ENCODE measurements at regions not wholly inside any gene's neighbourhood (a gene's known extent, or its start where the extent isn't known, plus 50 kb on each side); places are given as distances from the start of the nearest gene placed in this dataset.

GRCh38 chr9:757246-757881 is 84.1 kb upstream of the DMRT1 start:
- H3K4me3 ChIP-seq (ENCODE audit: low read length in 2 of 2), result no peak overlapping the region
- H2BK12ac ChIP-seq (ENCODE audit: low read length), result no peak overlapping the region
- H3K27ac ChIP-seq (replicated peaks; ENCODE audit: low read length), result no peak overlapping the region
- no peak overlapping the region for H3K23ac ChIP-seq (ENCODE audit: low read depth, low read length, poor library complexity)
- no peak overlapping the region for H2BK15ac ChIP-seq (ENCODE audit: low read length)
- no CpG with 5 or more reads among the region's 13 CpGs for WGBS, 2 donors (ENCODE audit: extremely low coverage in 2 of 2, insufficient read length in 2 of 2, insufficient replicate concordance in 1 of 2)
- no peak overlapping the region for H3K4me2 ChIP-seq (ENCODE audit: insufficient read depth, low read length, poor library complexity, severe bottlenecking)
- H2AK5ac ChIP-seq (ENCODE audit: low read depth, low read length), result no peak overlapping the region
- H2AFZ ChIP-seq (ENCODE audit: low read length), result no peak overlapping the region
- H3K9me3 ChIP-seq (replicated peaks in 1 of 2; ENCODE audit: control insufficient read depth in 2 of 2, insufficient read depth in 1 of 2, low read depth in 1 of 2, low read length in 2 of 2), result no peaks in the 10 kb centered on the region
- no peak overlapping the region for H2BK120ac ChIP-seq (ENCODE audit: low read depth, low read length)
- no peak overlapping the region for H2BK5ac ChIP-seq (ENCODE audit: low read length)
- no peak overlapping the region for H3K18ac ChIP-seq (ENCODE audit: low read length)
- H3K4me1 ChIP-seq (ENCODE audit: control insufficient read depth in 2 of 2, insufficient read depth in 1 of 2, low read depth in 1 of 2, low read length in 2 of 2), result no peaks in the 10 kb centered on the region
- H3K27me3 ChIP-seq (ENCODE audit: control insufficient read depth in 3 of 3, insufficient read depth in 3 of 3, low read depth in 1 of 3, low read length in 3 of 3), result peaks cover 0 to 2% (median 0%) of the 10 kb centered on the region in 3 experiments
- no peak overlapping the region for H4K91ac ChIP-seq (ENCODE audit: low read depth, low read length, poor library complexity)
- no peak overlapping the region for H4K8ac ChIP-seq (ENCODE audit: low read depth, low read length)
- H3K14ac ChIP-seq (ENCODE audit: low read length), result no peak overlapping the region
- H3K36me3 ChIP-seq (replicated peaks in 1 of 2; ENCODE audit: control insufficient read depth in 2 of 2, insufficient read depth in 2 of 2, low read length in 2 of 2), result no peaks in the 10 kb centered on the region
- no peak overlapping the region for H3K9ac ChIP-seq (ENCODE audit: low read depth, low read length, poor library complexity)
- peak; percentile 18 for DNase-seq (ENCODE audit: low spot score)
- no peak overlapping the region for H3K4ac ChIP-seq (ENCODE audit: low read length)
- no peaks in the 10 kb centered on the region for H3K79me1 ChIP-seq (ENCODE audit: low read depth, low read length)

GRCh38 chr9:758146-758545 is 83.4 kb upstream of the DMRT1 start:
- no peak overlapping the region for H2BK15ac ChIP-seq (ENCODE audit: low read length)
- no CpG with 5 or more reads among the region's 5 CpGs for WGBS, 2 donors (ENCODE audit: extremely low coverage in 2 of 2, insufficient read length in 2 of 2, insufficient replicate concordance in 1 of 2)
- no peak overlapping the region for H2BK12ac ChIP-seq (ENCODE audit: low read length)
- H3K9me3 ChIP-seq (replicated peaks in 1 of 2; ENCODE audit: control insufficient read depth in 2 of 2, insufficient read depth in 1 of 2, low read depth in 1 of 2, low read length in 2 of 2), result no peaks in the 10 kb centered on the region
- no peak overlapping the region for H4K91ac ChIP-seq (ENCODE audit: low read depth, low read length, poor library complexity)
- no peak overlapping the region for H2AK5ac ChIP-seq (ENCODE audit: low read depth, low read length)
- no peak overlapping the region for H3K27ac ChIP-seq (replicated peaks; ENCODE audit: low read length)
- no peak for DNase-seq (ENCODE audit: low spot score)
- no peak overlapping the region for H3K14ac ChIP-seq (ENCODE audit: low read length)
- no peak overlapping the region for H3K9ac ChIP-seq (ENCODE audit: low read depth, low read length, poor library complexity)
- no peak overlapping the region for H3K23ac ChIP-seq (ENCODE audit: low read depth, low read length, poor library complexity)
- no peak overlapping the region for H2AFZ ChIP-seq (ENCODE audit: low read length)
- no peaks in the 10 kb centered on the region for H3K79me1 ChIP-seq (ENCODE audit: low read depth, low read length)
- H2BK120ac ChIP-seq (ENCODE audit: low read depth, low read length), result no peak overlapping the region
- no peaks in the 10 kb centered on the region for H3K4me1 ChIP-seq (ENCODE audit: control insufficient read depth in 2 of 2, insufficient read depth in 1 of 2, low read depth in 1 of 2, low read length in 2 of 2)
- H4K8ac ChIP-seq (ENCODE audit: low read depth, low read length), result no peak overlapping the region
- no peak overlapping the region for H2BK5ac ChIP-seq (ENCODE audit: low read length)
- no peaks in the 10 kb centered on the region for H3K36me3 ChIP-seq (replicated peaks in 1 of 2; ENCODE audit: control insufficient read depth in 2 of 2, insufficient read depth in 2 of 2, low read length in 2 of 2)
- H3K18ac ChIP-seq (ENCODE audit: low read length), result no peak overlapping the region
- no peak overlapping the region for H3K4ac ChIP-seq (ENCODE audit: low read length)
- no peak overlapping the region for H3K4me3 ChIP-seq (ENCODE audit: low read length in 2 of 2)
- H3K4me2 ChIP-seq (ENCODE audit: insufficient read depth, low read length, poor library complexity, severe bottlenecking), result no peak overlapping the region
- H3K27me3 ChIP-seq (ENCODE audit: control insufficient read depth in 3 of 3, insufficient read depth in 3 of 3, low read depth in 1 of 3, low read length in 3 of 3), result peaks cover 0 to 2% (median 0%) of the 10 kb centered on the region in 3 experiments

GRCh38 chr9:759541-759940 is 82.0 kb upstream of the DMRT1 start:
- no peak overlapping the region for H3K18ac ChIP-seq (ENCODE audit: low read length)
- no peak overlapping the region for H2BK15ac ChIP-seq (ENCODE audit: low read length)
- no peak overlapping the region for H2AK5ac ChIP-seq (ENCODE audit: low read depth, low read length)
- no peaks in the 10 kb centered on the region for H3K36me3 ChIP-seq (replicated peaks in 1 of 2; ENCODE audit: control insufficient read depth in 2 of 2, insufficient read depth in 2 of 2, low read length in 2 of 2)
- H4K91ac ChIP-seq (ENCODE audit: low read depth, low read length, poor library complexity), result no peak overlapping the region
- no peaks in the 10 kb centered on the region for H3K79me1 ChIP-seq (ENCODE audit: low read depth, low read length)
- H3K4me2 ChIP-seq (ENCODE audit: insufficient read depth, low read length, poor library complexity, severe bottlenecking), result no peak overlapping the region
- H3K23ac ChIP-seq (ENCODE audit: low read depth, low read length, poor library complexity), result no peak overlapping the region
- no peak overlapping the region for H3K14ac ChIP-seq (ENCODE audit: low read length)
- H2BK12ac ChIP-seq (ENCODE audit: low read length), result no peak overlapping the region
- no peak overlapping the region for H2BK120ac ChIP-seq (ENCODE audit: low read depth, low read length)
- no peak overlapping the region for H2AFZ ChIP-seq (ENCODE audit: low read length)
- no peak overlapping the region for H3K4ac ChIP-seq (ENCODE audit: low read length)
- H3K27me3 ChIP-seq (ENCODE audit: control insufficient read depth in 3 of 3, insufficient read depth in 3 of 3, low read depth in 1 of 3, low read length in 3 of 3), result peaks cover 0 to 2% (median 0%) of the 10 kb centered on the region in 3 experiments
- no peak overlapping the region for H2BK5ac ChIP-seq (ENCODE audit: low read length)
- no peaks in the 10 kb centered on the region for H3K4me1 ChIP-seq (ENCODE audit: control insufficient read depth in 2 of 2, insufficient read depth in 1 of 2, low read depth in 1 of 2, low read length in 2 of 2)
- H3K9ac ChIP-seq (ENCODE audit: low read depth, low read length, poor library complexity), result no peak overlapping the region
- H3K27ac ChIP-seq (replicated peaks; ENCODE audit: low read length), result no peak overlapping the region
- no peak overlapping the region for H4K8ac ChIP-seq (ENCODE audit: low read depth, low read length)
- DNase-seq (ENCODE audit: low spot score), result no peak
- H3K9me3 ChIP-seq (replicated peaks in 1 of 2; ENCODE audit: control insufficient read depth in 2 of 2, insufficient read depth in 1 of 2, low read depth in 1 of 2, low read length in 2 of 2), result no peaks in the 10 kb centered on the region
- WGBS, 2 donors (ENCODE audit: extremely low coverage in 2 of 2, insufficient read length in 2 of 2, insufficient replicate concordance in 1 of 2), result no CpG with 5 or more reads among the region's 8 CpGs
- no peak overlapping the region for H3K4me3 ChIP-seq (ENCODE audit: low read length in 2 of 2)

GRCh38 chr9:759983-760736 is 81.3 kb upstream of the DMRT1 start:
- Histone ChIP-seq H3K27me3 (ENCODE audit: control insufficient read depth in 3 of 3, insufficient read depth in 3 of 3, low read depth in 1 of 3, low read length in 3 of 3) (peaks cover 0 to 2% (median 0%) of the 10 kb centered on the region in 3 experiments), H3K23ac (ENCODE audit: low read depth, low read length, poor library complexity) (no peak overlapping the region), H3K9me3 (replicated peaks in 1 of 2; ENCODE audit: control insufficient read depth in 2 of 2, insufficient read depth in 1 of 2, low read depth in 1 of 2, low read length in 2 of 2) (no peaks in the 10 kb centered on the region), H2AK5ac (ENCODE audit: low read depth, low read length) (no peak overlapping the region), H2BK5ac (ENCODE audit: low read length) (no peak overlapping the region), H3K79me1 (ENCODE audit: low read depth, low read length) (no peaks in the 10 kb centered on the region), H4K8ac (ENCODE audit: low read depth, low read length) (no peak overlapping the region), H3K4me2 (ENCODE audit: insufficient read depth, low read length, poor library complexity, severe bottlenecking) (no peak overlapping the region), H3K14ac (ENCODE audit: low read length) (no peak overlapping the region), H2BK15ac (ENCODE audit: low read length) (no peak overlapping the region), H3K4me1 (ENCODE audit: control insufficient read depth in 2 of 2, insufficient read depth in 1 of 2, low read depth in 1 of 2, low read length in 2 of 2) (no peaks in the 10 kb centered on the region), H3K4ac (ENCODE audit: low read length) (no peak overlapping the region), H3K36me3 (replicated peaks in 1 of 2; ENCODE audit: control insufficient read depth in 2 of 2, insufficient read depth in 2 of 2, low read length in 2 of 2) (no peaks in the 10 kb centered on the region), H3K4me3 (ENCODE audit: low read length in 2 of 2) (no peak overlapping the region), H2BK12ac (ENCODE audit: low read length) (no peak overlapping the region), H3K18ac (ENCODE audit: low read length) (no peak overlapping the region), H4K91ac (ENCODE audit: low read depth, low read length, poor library complexity) (no peak overlapping the region), H2AFZ (ENCODE audit: low read length) (no peak overlapping the region), H2BK120ac (ENCODE audit: low read depth, low read length) (no peak overlapping the region), H3K27ac (replicated peaks; ENCODE audit: low read length) (no peak overlapping the region), H3K9ac (ENCODE audit: low read depth, low read length, poor library complexity) (no peak overlapping the region)
- DNase-seq (ENCODE audit: low spot score), result no peak
- WGBS, 2 donors (ENCODE audit: extremely low coverage in 2 of 2, insufficient read length in 2 of 2, insufficient replicate concordance in 1 of 2), result no CpG with 5 or more reads among the region's 10 CpGs

All from neuronal stem cell (in vitro differentiated cells).